H1 (cell line): ENCODE measurements at regions not wholly inside any gene's neighbourhood (a gene's known extent, or its start where the extent isn't known, plus 50 kb on each side); places are given as distances from the start of the nearest gene placed in this dataset.

Experiments used
- CTCF ChIA-PET: fragments of 300-600 bp; sonication (Branson Sonifier 250); formaldehyde crosslinking; loops from one replicate; lab custom pipeline; 2021; ENCODE audit not compliant: partially characterized antibody; lab: Charles Lee
- POLR2A ChIA-PET: fragments of 300-600 bp; sonication (Branson Sonifier 250); formaldehyde crosslinking; loops from one replicate; lab custom pipeline; 2021; ENCODE audit warnings: inconsistent platforms; ENCODE audit not compliant: partially characterized antibody; lab: Charles Lee
- DNase-seq, 2 experiments: peaks; one replicate each; pipeline versions ENCODE4 v3.0.0 to v3.0.0-alpha.2; 2010 to 2022; ENCODE audit warnings: low spot score in 2 of 2, low read depth in 1 of 2, mixed read lengths in 1 of 2
- FAIRE-seq: peaks from 2 replicates; lab custom pipeline; 2011; peaks lifted over from hg19 to GRCh38; lab: Jason Lieb, UNC
- H2AFZ ChIP-seq: 2 replicates; pipeline ENCODE4 v1.8.1; 2012; ENCODE audit warnings: low read length, inconsistent platforms
- H2AK5ac ChIP-seq: 2 replicates; pipeline ENCODE4 v1.6.1; 2013; ENCODE audit warnings: low read depth, low read length
- H2BK120ac ChIP-seq: replicated peaks from 2 replicates; pipeline ENCODE3; 2013; ENCODE audit warnings: low read depth, low read length, inconsistent platforms
- H2BK12ac ChIP-seq: 2 replicates; pipeline ENCODE4 v1.6.1; 2013; ENCODE audit warnings: low read depth, low read length
- H2BK15ac ChIP-seq: 2 replicates; pipeline ENCODE4 v1.6.1; 2013; ENCODE audit warnings: low read length
- H2BK20ac ChIP-seq: 2 replicates; pipeline ENCODE4 v1.6.1; 2013; ENCODE audit warnings: low read length
- H2BK5ac ChIP-seq: 2 replicates; pipeline ENCODE4 v1.6.1; 2013; ENCODE audit warnings: low read depth, low read length
- H3K14ac ChIP-seq: 2 replicates; pipeline ENCODE4 v1.6.1; 2013; ENCODE audit warnings: inconsistent platforms; ENCODE audit not compliant: insufficient read length
- H3K18ac ChIP-seq: 2 replicates; pipeline ENCODE4 v1.6.1; 2013; ENCODE audit warnings: low read length; ENCODE audit errors: extremely low read depth
- H3K23ac ChIP-seq: 2 replicates; pipeline ENCODE4 v1.6.1; 2013; ENCODE audit warnings: inconsistent platforms; ENCODE audit not compliant: insufficient read length
- H3K23me2 ChIP-seq: 2 replicates; pipeline ENCODE4 v1.6.1; 2013; ENCODE audit warnings: low read depth, low read length
- H3K27ac ChIP-seq: 2 replicates; pipeline ENCODE4 v1.6.1; 2011; ENCODE audit warnings: low read depth, low read length, inconsistent platforms
- H3K27me3 ChIP-seq, 4 experiments: replicated peaks in 1 of 4; 1 replicate in 1 of 4; 2 replicates in 3 of 4; pipeline versions ENCODE4 v1.6.1 to v1.8.1; 2011 to 2013; ENCODE audit warnings: low read length in 3 of 4, mild to moderate bottlenecking in 3 of 4, inconsistent platforms in 2 of 4, mixed read lengths in 2 of 4, moderate library complexity in 1 of 4; ENCODE audit not compliant: control insufficient read depth in 3 of 4, insufficient read depth in 3 of 4; ENCODE audit errors: extremely low read depth in 1 of 4
- H3K36me3 ChIP-seq, 4 experiments: 2 replicates each; pipeline versions ENCODE4 v1.6.1 to v1.8.1; 2011 to 2013; ENCODE audit warnings: mild to moderate bottlenecking in 4 of 4, low read length in 3 of 4, moderate library complexity in 2 of 4, control low read depth in 1 of 4, inconsistent platforms in 1 of 4; ENCODE audit not compliant: insufficient read depth in 4 of 4, control insufficient read depth in 2 of 4
- H3K4ac ChIP-seq: replicated peaks from 2 replicates; pipeline ENCODE3; 2013; ENCODE audit warnings: low read length, low read depth, mixed read lengths, inconsistent platforms; ENCODE audit not compliant: insufficient read length
- H3K4me1 ChIP-seq, 4 experiments: replicated peaks in 1 of 4; 1 replicate in 1 of 4; 2 replicates in 3 of 4; pipeline versions ENCODE4 v1.6.1 to v1.8.1; 2011 to 2013; ENCODE audit warnings: low read length in 3 of 4, inconsistent platforms in 2 of 4, mixed read lengths in 1 of 4; ENCODE audit not compliant: insufficient read depth in 4 of 4, control insufficient read depth in 3 of 4
- H3K4me2 ChIP-seq, 2 experiments: 2 replicates each; pipeline versions ENCODE4 v1.6.1 to v1.8.1; 2011 to 2013; ENCODE audit warnings: low read depth in 2 of 2, low read length in 2 of 2, control low read depth in 1 of 2, inconsistent platforms in 1 of 2, mild to moderate bottlenecking in 1 of 2; ENCODE audit not compliant: insufficient read depth in 1 of 2
- H3K4me3 ChIP-seq, 4 experiments: fragments of 200-600, 300-600 bp in 1 of 4; sonication (generic), shearing (Covaris generic), sonication (Bioruptor Twin) in 1 of 4; 2 replicates each; pipeline versions ENCODE4 v1.5.1 to v1.8.1; 2011 to 2016; ENCODE audit warnings: low read length in 4 of 4, low read depth in 3 of 4, control low read depth in 2 of 4, inconsistent platforms in 2 of 4, mild to moderate bottlenecking in 2 of 4, mixed read lengths in 1 of 4, moderate library complexity in 1 of 4; ENCODE audit not compliant: insufficient read depth in 2 of 4; ENCODE audit errors: extremely low read depth in 1 of 4
- H3K56ac ChIP-seq: replicated peaks from 2 replicates; pipeline ENCODE3; 2013; ENCODE audit warnings: low read depth, mild to moderate bottlenecking, mixed read lengths, low read length, inconsistent platforms; ENCODE audit not compliant: insufficient read length
- H3K79me1 ChIP-seq: 2 replicates; pipeline ENCODE4 v1.6.1; 2013; ENCODE audit warnings: low read depth, low read length, control low read depth
- H3K79me2 ChIP-seq, 2 experiments: 2 replicates each; pipeline versions ENCODE4 v1.6.1 to v1.8.1; 2012 to 2013; ENCODE audit warnings: low read length in 2 of 2, mild to moderate bottlenecking in 2 of 2, inconsistent platforms in 1 of 2; ENCODE audit not compliant: insufficient read depth in 2 of 2, control insufficient read depth in 1 of 2
- H3K9ac ChIP-seq, 4 experiments: replicated peaks in 1 of 4; 1 replicate in 1 of 4; 2 replicates in 3 of 4; pipeline versions ENCODE4 v1.6.1 to v1.8.1; 2011 to 2013; ENCODE audit warnings: low read depth in 3 of 4, low read length in 3 of 4, control low read depth in 2 of 4, mild to moderate bottlenecking in 2 of 4, moderate library complexity in 2 of 4, inconsistent platforms in 1 of 4; ENCODE audit errors: extremely low read depth in 1 of 4
- H3K9me3 ChIP-seq, 2 experiments: 2 replicates each; pipeline versions ENCODE4 v1.6.1 to v1.8.1; 2012 to 2013; ENCODE audit warnings: mild to moderate bottlenecking in 2 of 2, moderate library complexity in 2 of 2, control low read depth in 1 of 2, inconsistent platforms in 1 of 2, low read depth in 1 of 2, low read length in 1 of 2, mixed read lengths in 1 of 2; ENCODE audit not compliant: insufficient read depth in 2 of 2
- H4K20me1 ChIP-seq, 2 experiments: replicated peaks in 1 of 2; 2 replicates each; pipeline versions ENCODE3 to v1.8.1; 2011 to 2013; ENCODE audit warnings: inconsistent platforms in 2 of 2, low read length in 2 of 2, mild to moderate bottlenecking in 1 of 2; ENCODE audit not compliant: insufficient read depth in 2 of 2, control insufficient read depth in 1 of 2
- H4K5ac ChIP-seq: 2 replicates; pipeline ENCODE4 v1.6.1; 2013; ENCODE audit warnings: low read length, low read depth, mixed read lengths, inconsistent platforms; ENCODE audit not compliant: insufficient read length
- H4K8ac ChIP-seq: 2 replicates; pipeline ENCODE4 v1.8.0; 2013; ENCODE audit warnings: mild to moderate bottlenecking, moderate library complexity, low read length, inconsistent platforms; ENCODE audit not compliant: insufficient read depth; ENCODE audit errors: extremely low read depth
- H4K91ac ChIP-seq: replicated peaks from 2 replicates; pipeline ENCODE3; 2013; ENCODE audit warnings: low read length, mixed read lengths, inconsistent platforms; ENCODE audit not compliant: insufficient read length
- HDAC2 ChIP-seq, 2 experiments: fragments of 300-600 bp in 1 of 2; sonication (generic) in 1 of 2; IDR thresholded peaks; 2 replicates each; pipeline ENCODE4 v1.6.1; 2011 to 2012; ENCODE audit warnings: low read depth in 2 of 2, low read length in 2 of 2, mild to moderate bottlenecking in 2 of 2, moderate library complexity in 2 of 2, borderline replicate concordance in 1 of 2, inconsistent platforms in 1 of 2
- JUN ChIP-seq: IDR thresholded peaks from 2 replicates; pipeline ENCODE4 v1.6.1; 2011; ENCODE audit warnings: low read depth, mild to moderate bottlenecking, improper control_type of control experiment, low read length
- NRF1 ChIP-seq: IDR thresholded peaks from 2 replicates; pipeline ENCODE4 v1.6.1; 2011; ENCODE audit warnings: mild to moderate bottlenecking, low read depth, low read length, improper control_type of control experiment
- SP4 ChIP-seq: IDR thresholded peaks from 2 replicates; pipeline ENCODE4 v1.6.1; 2012; ENCODE audit warnings: low read length, inconsistent platforms
- ZNF274 ChIP-seq: IDR thresholded peaks from 2 replicates; pipeline ENCODE4 v1.7.0; 2012; ENCODE audit warnings: low read length, borderline replicate concordance; ENCODE audit errors: extremely low read depth
- WGBS, 2 experiments: shearing (Covaris generic) in 1 of 2; methylation state at CpG; one replicate each; pipeline versions ENCODE4 v1.1.6 to v1.1.7; 2013 to 2015; ENCODE audit warnings: low lambda C conversion rate in 2 of 2, mixed read lengths in 2 of 2, inconsistent platforms in 1 of 2, low coverage in 1 of 2, missing lambda C conversion rate in 1 of 2; ENCODE audit not compliant: insufficient replicate concordance in 2 of 2, insufficient coverage in 1 of 2, insufficient read length in 1 of 2; ENCODE audit errors: extremely low coverage in 1 of 2, missing lambda C conversion rate in 1 of 2; 5-methylcytosine and 5-hydroxymethylcytosine counted together
- TF ChIP-seq, protein P1 (sequence below): IDR thresholded peaks from 2 replicates; pipeline ENCODE4 v1.6.1; 2012; ENCODE audit warnings: inconsistent platforms

DNA sequence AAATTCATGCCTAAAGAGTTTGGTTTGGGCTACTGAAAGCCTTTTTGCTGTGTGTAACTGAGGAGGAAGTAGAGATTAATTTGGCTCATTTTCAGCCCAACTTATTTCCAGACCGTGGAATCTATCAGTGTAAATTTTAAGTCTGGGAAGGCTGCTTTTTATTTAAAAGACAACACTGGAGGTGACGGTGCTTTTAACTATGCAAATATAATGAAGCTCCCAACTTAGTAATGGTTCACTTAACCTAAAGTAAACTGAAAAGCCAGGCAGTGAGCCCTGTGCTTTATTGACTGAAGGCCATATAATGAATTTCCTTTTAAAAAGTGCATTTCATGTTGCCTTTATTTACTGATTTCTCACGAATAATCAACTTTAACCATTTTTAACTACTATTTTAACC is 127.2 kb downstream of the NPY start:
- CTCF ChIA-PET: interaction anchor here (0.6 to 0.8 kb wide), 3 partner anchors 8 to 94 kb away, joined by 3 to 4 read pairs (median 3); no protein-coding TSS in a partner anchor
- no peak overlapping the region for H3K56ac ChIP-seq
- H3K4me2 ChIP-seq: no peak overlapping the region

More for the DNA sequence above, 127.2 kb downstream of the NPY start:
- Histone ChIP-seq H3K79me1 (no peaks in the 10 kb centered on the region), H2AK5ac (no peak overlapping the region), H3K79me2 (no peaks in the 10 kb centered on the region), H2BK20ac (no peak overlapping the region), H2BK120ac (no peak overlapping the region), H3K9me3 (peaks cover 5 to 23% of the 10 kb centered on the region in 2 experiments; a peak in 2 of 4 replicates), H4K8ac (no peak overlapping the region), H2AFZ (no peak overlapping the region), H3K4me3 (no peak overlapping the region), H4K91ac (no peak overlapping the region), H3K14ac (no peak overlapping the region), H3K4ac (no peak overlapping the region), H3K23me2 (no peaks in the 10 kb centered on the region), H3K36me3 (peaks cover 0 to 16% (median 4%) of the 10 kb centered on the region in 4 experiments; a peak in 5 of 8 replicates), H3K4me1 (peaks cover 2 to 6% (median 5%) of the 10 kb centered on the region in 4 experiments; a peak in 4 of 7 replicates), H3K27me3 (no peaks in the 10 kb centered on the region), H4K5ac (no peak overlapping the region), H3K9ac (no peak overlapping the region), H3K23ac (no peak overlapping the region), H2BK15ac (no peak overlapping the region), H4K20me1 (peaks cover 0 to 2% of the 10 kb centered on the region in 2 experiments), H2BK12ac (no peak overlapping the region), H2BK5ac (no peak overlapping the region), H3K27ac (no peak overlapping the region), H3K18ac (no peak overlapping the region)
- DNase-seq (no peak), FAIRE-seq (no peak)
- WGBS, 2 experiments: 88 to 100% methylated on average over 1 to 3 of the region's 3 CpGs
- POLR2A ChIA-PET: interaction anchor here (0.9 to 7.1 kb wide), 13 partner anchors 6 to 161 kb away, joined by 3 to 65 read pairs (median 7); partner anchors contain the start of gene PALS2
- TF ChIP-seq SP4 (no peak), JUN (no peak), HDAC2 (IDR thresholded peaks at IDR 0.05; ENCODE audit: borderline replicate concordance in 1 of 2, low read depth in 2 of 2, low read length in 2 of 2) (no peak), ZNF274 (no peak), NRF1 (no peak)
- TF ChIP-seq, protein P1, sequence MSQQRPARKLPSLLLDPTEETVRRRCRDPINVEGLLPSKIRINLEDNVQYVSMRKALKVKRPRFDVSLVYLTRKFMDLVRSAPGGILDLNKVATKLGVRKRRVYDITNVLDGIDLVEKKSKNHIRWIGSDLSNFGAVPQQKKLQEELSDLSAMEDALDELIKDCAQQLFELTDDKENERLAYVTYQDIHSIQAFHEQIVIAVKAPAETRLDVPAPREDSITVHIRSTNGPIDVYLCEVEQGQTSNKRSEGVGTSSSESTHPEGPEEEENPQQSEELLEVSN: no peak
